GM21390 (cell line): ENCODE measurements at regions not wholly inside any gene's neighbourhood (a gene's known extent, or its start where the extent isn't known, plus 50 kb on each side); places are given as distances from the start of the nearest gene placed in this dataset.
A peak's percentile ranks its signal among the peaks of the same experiment; 100 is the strongest.

Experiments used
- ATAC-seq: cut with Tn5 transposase; IDR thresholded peaks from one replicate; pipeline ENCODE4 v1.9.1; 2021; ENCODE audit not compliant: unreplicated experiment

DNA sequence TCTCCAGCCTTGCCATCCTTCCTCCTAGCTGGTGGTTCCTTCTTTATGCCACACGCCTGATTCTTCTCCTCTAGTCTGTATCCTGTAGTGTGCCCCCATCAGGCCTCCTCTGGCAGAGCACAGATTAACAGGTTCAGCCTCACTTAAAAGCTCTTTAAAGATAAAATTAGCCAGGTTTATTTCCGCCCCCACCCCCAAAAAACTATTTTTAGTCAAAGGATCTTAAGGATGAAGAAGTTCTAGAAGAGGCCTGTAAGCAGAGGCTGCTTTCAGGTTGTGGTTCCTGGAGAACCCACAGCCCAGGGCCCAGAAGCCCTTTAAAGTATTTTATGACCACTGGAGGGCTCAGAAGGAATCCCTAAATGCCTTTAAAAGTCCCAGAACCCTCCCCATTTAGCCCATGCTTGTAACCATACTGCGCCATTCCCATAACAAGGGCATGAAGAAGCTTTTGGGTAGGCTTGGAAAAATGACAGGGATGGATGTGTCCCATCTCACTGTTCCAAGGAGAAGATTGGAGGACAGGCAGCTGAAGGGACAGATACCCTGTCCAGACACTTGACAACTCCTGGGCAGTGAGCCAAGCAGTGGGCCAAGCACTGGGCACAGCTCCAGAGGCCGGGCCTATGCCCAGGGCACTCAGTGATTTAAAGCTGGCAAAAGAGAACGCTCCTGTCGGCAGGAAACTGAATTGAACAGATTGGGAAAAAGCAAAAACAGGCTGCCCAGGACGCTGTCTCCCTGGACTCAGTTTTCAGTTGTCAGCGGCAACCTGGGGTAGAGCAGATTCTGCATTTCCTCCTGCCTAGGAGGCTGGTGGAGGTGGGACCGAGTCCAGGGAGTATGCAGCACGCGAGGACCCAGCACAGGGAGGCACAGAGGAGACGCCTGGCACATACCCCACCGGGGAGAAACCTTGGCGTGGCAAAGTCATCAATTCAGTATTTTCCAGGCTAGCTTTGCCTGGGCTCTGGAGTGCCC is 106.3 kb upstream of the SSBP2 start:
- ATAC-seq = no peak

DNA sequence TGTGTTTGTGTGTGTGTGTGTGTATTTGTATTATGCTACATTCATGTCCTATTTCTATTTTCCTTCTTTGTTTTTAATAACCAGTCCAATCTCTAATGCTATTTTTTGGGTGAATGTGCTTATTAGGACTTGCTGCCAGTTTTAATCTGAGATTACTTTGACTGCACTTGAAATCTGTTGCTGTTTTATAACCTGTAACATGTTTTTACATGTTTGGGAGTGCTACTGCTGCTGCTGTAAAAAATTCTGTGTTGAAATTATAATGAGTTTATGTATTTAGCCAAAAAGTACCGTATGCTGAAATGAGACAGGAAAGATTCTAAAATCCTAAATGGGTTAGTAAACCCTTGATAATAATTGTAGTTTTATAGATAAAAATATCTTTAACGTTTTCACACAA is 104.7 kb upstream of the SSBP2 start:
- ATAC-seq = no peak

- no peak for ATAC-seq
Measured at GRCh38 chr5:81854915-81855314, 104.0 kb upstream of the SSBP2 start.

GRCh38 chr5:81854485-81854884 is 103.6 kb upstream of the SSBP2 start:
- no peak for ATAC-seq

GRCh38 chr5:81853030-81853357 is 102.1 kb upstream of the SSBP2 start:
- no peak for ATAC-seq

DNA sequence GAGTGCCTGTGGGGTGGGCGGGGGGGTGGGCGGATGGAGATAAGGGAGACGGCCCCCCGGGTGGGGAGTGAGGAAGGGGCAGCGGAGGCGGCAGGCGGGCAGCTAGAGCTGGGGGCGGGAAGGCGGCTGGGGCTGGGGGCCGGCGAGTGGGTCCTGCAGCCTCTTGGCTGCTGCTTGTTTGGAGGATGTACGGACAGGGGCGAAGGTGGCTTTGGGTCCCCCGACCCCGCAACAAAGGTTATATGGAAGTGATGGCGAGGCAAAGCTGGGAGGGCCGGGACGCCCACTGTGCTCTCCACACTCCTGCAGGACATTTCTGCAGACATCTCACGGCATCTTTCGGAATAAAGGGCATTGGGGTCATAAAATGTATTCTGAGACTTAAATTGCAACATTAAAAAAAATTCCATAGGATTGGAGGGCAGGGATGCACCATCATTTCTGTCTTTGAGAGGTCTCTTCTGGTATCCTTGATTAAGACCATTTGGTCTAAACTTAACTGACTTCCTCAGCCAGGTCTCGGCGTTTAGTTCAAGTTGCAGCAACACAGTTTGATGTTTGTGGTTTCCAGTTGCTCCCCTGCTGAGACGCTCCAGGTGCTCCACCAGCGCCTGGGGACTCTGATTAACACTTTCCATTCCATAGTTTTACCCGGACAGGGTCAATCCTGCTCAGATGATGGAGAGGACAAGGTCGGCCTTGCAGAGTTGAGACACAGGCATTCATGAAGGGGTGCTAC is 101.6 kb upstream of the SSBP2 start:
- ATAC-seq = no peak

GRCh38 chr5:81851481-81852178 is 100.7 kb upstream of the SSBP2 start:
- ATAC-seq = peak; percentile 85

DNA sequence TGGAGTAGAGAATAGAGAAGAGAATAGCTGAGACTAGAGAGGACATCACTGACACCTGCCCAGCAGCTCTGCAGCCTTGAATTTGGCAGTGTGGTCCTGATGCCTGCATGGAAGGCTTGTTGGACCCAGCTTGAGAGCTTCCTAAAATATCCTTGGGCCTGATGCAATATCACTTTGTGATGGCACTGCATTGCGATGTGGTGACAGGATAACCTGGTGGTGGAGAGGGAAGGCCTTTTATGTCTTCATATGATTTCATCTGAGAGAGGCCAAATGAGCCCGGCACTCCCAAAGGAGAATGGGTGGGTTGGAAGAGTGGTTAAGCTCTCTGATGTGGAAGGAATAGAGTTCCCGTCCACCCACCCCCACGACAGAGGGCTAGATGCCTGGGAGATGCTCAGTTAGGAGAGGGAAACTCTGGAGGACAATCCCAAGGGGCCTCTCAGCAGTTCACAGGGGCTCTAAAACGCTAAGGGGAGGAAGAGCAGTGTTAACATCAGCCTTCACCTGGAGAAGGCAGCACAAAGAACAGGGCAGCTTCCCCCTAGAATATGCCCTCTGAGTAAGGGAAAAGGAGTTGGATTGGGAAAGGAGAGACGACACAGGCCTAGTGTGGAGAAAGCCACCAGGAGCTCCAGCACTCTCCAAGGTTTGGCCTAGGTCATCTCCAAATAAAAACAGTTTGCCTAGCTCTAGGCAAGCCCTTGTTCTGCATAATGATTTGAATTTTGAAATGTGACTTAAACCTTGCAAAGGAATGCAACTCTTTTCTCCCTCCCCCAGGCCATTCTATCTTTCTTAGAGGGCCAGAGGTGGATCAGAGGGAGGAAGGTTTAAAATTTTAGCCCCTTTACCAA is 99.8 kb upstream of the SSBP2 start:
- no peak for ATAC-seq

DNA sequence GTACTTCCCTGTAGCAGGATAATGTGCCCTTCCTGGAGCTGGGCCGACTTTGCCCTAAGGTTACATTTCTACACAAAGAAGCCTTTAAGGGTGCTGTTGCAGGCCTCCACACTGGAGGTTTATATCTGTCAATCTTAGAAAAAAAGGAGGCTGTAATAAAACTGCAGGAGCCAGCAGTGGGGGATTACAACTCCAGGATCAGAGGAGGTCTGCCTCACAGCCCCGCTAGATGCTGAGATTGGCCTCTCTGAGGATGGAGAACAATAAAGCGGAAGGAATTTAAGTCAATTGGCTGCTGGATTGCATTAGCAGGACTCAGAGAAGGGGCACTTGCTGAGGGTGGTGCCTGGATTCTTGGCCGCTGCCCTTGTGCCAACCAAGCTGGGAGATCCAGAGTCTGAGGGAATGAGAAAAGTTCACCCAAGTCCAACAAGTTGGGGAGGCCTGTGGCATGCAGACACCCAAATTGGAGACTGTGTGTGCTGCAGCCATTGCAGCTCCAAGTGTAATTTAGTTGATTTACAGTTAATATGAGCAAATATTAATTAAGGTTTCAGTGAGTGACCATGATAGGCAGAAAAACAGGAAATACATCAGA is 99.0 kb upstream of the SSBP2 start:
- no peak for ATAC-seq

DNA sequence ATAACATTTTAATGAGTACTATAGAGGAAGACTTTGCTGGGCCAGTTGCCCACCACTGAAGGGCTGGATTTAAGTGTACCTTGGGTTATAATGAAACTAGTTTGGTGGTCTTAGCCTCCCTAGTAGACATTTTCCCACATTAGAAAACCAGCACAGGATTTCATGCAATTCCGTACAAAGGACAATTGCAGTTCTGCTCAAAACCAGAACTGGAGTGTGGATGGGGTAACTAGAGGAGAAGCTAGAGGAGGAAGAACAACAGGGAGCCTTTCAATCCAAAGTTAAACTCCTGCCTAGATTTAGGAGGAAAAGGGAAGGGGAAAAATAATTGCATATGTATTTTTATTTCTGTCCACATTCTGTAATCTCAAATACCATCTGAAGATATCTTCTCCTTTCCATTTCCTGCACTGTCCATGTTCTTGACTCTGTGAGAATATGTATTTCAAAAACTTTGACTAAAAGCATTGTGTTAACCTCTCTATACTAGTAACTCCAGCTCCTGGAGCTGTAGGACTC is 97.5 kb upstream of the SSBP2 start:
- ATAC-seq = no peak

GRCh38 chr5:81846301-81846700 is 95.4 kb upstream of the SSBP2 start:
- ATAC-seq = no peak

GRCh38 chr5:81843845-81844244 is 92.9 kb upstream of the SSBP2 start:
- no peak for ATAC-seq

DNA sequence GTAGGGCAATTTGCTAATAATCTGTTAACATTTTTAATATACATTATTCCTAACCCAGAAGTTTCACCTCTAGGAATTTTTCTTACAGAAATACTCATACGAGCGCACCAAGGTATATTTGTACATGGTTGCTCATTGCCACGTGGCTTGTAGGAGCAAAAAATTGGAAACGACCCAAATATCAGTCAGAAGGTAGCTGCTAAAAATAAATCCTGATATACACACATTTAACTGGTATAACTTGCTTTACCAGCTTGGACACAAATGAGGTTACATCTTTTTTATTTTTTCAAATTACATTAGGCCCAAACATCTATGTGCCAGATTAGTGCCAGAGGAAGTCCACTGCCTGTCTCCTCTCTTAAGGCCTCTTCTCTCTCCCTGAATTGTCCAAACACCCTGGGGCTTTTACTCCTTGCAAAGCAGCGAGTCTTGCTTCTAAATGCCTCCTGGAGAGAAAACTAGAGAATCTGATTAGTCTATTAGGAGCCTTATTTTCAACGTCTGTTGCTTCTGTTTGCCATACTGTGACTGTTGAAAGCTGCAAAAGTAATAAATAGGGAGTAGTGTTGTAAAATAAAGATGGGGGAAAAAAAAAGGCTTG is 92.0 kb upstream of the SSBP2 start:
- ATAC-seq = no peak

DNA sequence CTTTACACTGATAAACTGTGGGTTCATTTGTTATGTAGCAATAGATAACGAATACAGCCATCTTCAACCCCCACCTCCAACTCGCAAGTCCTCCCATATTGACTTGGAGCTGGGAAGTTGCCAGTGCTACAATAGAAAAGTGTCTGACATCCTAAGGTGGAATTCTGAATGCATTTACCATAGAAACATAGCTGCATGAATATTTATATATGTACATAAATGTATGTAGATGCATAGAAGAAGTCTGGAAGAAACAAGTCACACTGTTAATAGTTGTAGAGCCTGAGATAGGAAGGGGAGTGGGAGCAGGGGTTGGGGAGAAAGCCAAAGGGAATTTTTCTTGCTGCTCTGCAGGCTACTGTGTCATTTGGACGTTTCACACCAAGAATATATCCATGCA is 88.1 kb upstream of the SSBP2 start:
- ATAC-seq = no peak

DNA sequence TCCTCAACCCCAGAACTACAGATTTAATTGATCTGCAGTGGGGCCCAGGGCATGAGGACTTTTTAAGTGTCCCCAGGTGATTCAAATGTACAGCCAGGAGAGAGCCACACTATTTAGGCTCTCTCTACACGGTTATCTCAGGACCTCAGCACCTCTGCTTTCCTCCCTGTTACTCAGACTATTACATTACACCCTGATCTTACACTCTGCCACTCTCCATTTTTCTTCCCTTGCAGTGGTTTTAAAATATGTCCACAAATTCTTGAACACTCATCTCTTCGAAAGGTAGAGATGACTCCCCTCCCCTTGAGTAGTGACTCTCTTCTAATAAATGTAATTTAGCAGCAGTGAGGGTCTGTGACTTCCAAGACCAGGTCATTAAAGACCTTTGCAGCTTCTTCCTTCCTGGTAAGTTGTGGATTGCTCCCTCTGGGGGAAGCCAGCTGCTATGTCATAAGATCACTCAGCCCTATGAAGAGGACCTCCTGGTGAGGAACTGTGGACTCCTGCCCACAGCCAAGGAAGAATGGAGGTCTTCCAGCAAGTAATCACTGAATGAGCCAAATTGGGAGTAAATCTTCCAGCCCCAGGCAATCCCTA is 87.5 kb upstream of the SSBP2 start:
- ATAC-seq = peak; percentile 81

DNA sequence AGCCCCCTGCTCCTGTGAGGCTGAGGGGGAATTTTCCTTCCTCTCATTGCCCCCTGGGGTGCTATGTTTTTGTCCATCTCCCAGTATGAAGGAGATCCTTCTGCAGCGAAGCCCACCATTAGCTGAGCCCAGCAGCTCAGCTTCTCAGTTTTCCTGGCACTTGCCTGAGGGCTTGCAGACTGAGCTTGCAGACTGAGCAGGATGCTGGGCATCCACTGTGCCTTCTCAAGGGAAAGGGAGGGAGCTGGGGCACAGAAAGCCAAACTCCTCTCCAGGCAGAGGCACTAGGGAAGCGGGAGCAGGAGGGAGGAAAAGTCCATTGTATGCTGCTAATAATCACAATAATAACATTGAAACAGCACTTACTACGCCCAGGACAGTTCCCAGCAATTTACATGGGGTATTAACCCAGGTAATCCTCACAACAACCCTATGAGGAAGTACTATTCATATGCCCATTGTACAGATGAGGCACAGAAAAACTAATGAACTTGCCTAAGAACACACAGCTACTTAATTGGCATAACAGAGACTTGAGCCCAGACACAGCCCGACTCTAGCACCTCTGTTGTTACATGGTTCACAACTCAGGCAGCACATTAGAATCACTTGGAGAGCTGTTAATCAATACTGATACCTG is 86.9 kb upstream of the SSBP2 start:
- ATAC-seq = peak; percentile 18

- no peak for ATAC-seq
Measured at GRCh38 chr5:81835814-81836367, 85.0 kb upstream of the SSBP2 start.

DNA sequence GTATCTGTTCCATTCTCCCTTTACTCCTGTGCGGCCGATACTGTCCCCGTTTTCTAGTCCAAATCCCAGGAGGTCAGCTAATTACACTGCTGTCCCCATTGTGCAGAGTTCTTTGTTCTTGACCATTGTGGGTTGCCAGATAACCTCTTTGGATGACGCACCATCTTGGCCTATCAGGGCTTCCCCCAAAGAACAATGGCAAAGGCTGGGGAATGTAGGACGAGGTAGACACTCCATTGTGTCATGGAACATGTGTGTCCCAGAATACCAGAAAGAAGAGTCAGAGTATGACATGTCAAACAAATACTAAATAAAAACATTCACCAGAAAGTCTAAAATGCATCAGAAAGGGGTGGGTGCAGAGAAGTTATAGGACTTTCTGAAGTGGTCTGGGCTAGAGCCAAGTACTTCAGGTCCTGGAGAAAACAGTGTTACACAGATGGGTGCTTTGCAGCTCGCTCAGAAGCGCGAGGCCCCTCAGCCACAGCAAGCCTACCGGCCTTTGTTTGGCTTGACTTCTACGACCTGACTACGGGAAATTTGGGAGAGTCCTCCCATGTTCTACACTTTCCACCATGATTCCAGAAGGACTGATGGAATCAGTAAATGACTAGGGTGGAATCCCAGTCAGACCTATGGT is 83.2 kb upstream of the SSBP2 start:
- ATAC-seq = no peak
